ENCODE measurements at regions not wholly inside any gene's neighbourhood (a gene's known extent, or its start where the extent isn't known, plus 50 kb on each side); places are given as distances from the start of the nearest gene placed in this dataset.

- TF ChIP-seq CTCF (IDR thresholded peaks at IDR 0.05; ENCODE audit: borderline replicate concordance, control extremely low read depth, extremely low read depth, insufficient read depth, missing control alignments) = no peak
- DNase-seq (ENCODE audit: low spot score) = no peak
- in situ Hi-C loops (cut with MboI; ENCODE audit: low sequenced_read_pairs, unreplicated experiment) = no loop called here
Observed at GRCh38 chr3:176928582-176928931, 268.7 kb downstream of the TBL1XR1 start.

DNA sequence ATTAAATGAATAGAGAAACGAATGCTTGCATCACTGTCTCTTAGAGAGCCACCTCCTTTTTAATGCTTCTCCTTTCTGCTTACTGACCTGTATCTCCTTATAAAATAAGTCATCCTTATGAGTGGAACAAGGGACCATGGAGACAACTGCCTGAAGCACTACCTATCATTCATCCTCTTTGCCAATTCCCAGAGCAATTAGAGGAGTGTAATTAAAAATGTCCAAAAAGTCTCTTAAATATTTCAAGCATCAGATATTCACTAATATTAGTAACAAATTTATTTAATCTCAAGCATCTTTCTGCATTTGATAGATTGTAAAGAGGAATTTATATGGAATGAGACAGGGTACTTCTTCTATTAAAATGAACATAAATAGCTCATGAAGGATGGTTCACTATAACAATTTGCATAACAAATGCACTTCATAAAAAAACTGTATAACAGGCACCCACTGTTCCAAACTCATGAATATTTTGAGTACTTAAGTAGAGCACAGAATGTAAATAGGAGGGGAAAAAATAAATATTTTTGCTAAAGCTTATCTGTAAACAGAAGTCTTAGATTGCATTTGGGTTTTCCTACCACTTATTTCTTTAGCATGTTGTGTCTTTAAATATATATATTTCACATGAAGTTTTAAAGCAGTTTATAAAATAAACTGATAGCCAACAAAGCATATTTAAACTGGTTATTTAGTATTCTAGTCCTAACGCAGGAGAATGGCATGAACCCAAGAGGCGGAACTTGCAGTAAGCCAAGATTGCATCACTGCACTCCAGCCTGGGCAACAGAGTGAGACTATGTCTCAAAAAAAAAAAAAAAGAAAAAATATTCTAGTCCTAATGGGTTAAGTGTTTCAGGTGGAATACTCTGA lies 269.3 kb downstream of the TBL1XR1 start:
- no peak for DNase-seq (ENCODE audit: low spot score)
- no peak for TF ChIP-seq CTCF (IDR thresholded peaks at IDR 0.05; ENCODE audit: borderline replicate concordance, control extremely low read depth, extremely low read depth, insufficient read depth, missing control alignments)
- in situ Hi-C loops (cut with MboI; ENCODE audit: low sequenced_read_pairs, unreplicated experiment) = no loop called here

DNA sequence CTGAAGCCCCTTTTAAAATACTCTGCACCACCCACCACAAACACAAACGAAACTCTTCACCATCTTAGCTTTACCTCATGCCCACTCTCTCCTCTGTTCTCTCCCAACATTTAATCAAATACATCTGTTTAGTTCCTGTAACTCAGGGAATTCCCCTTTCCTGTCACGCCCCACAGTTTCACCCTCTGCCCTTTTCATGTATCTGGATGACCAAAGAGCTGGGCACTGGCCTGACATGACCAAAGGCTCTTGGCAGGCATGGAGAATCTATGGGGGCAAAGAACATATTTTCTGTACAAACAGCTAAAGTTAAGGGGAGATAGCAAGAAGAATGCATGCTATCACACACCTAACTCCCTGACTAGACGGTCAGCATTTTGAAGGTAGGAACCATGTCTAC lies 270.0 kb downstream of the TBL1XR1 start:
- in situ Hi-C loops (cut with MboI; ENCODE audit: low sequenced_read_pairs, unreplicated experiment) = no loop called here
- DNase-seq (ENCODE audit: low spot score) = no peak
- TF ChIP-seq CTCF (IDR thresholded peaks at IDR 0.05; ENCODE audit: borderline replicate concordance, control extremely low read depth, extremely low read depth, insufficient read depth, missing control alignments) = no peak

DNA sequence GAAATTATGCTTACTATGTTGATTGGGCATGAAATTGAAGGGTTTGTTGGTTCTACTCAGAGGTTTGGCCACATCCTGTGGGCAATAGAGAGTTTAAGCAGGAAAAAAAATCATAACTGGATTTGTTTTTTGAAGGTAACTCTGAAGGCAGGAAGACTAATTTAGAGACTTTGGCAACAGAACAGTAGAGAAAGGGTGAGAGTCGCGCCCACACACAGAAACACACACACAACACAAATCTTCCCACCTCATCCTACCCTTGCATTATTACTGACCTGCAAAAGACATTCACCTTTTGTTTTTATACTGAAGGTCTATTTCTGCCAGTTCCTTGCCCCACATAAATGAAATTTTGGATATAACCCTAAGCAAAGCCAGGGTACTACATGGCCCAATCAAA lies 270.6 kb downstream of the TBL1XR1 start:
- no peak for TF ChIP-seq CTCF (IDR thresholded peaks at IDR 0.05; ENCODE audit: borderline replicate concordance, control extremely low read depth, extremely low read depth, insufficient read depth, missing control alignments)
- DNase-seq (ENCODE audit: low spot score) = no peak
- in situ Hi-C loops (cut with MboI; ENCODE audit: low sequenced_read_pairs, unreplicated experiment) = no loop called here

DNA sequence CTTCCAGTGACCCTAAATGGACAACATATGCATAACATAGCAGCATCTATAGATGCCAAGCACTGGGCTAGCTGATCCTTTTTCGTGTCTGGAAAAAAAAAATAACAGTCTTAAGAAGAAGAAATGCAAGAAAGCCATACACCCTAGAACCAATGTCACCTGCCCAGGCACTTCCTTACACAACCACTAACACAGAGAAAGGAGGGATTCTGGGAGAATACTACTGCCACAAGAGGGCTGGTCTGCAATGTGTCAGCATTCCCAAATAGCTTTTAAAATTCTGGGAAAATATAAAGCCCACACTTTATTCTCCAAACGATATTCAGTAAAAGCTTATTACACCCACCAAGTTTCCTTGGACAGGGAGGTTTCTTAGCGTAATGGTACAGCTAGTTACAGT lies 271.2 kb downstream of the TBL1XR1 start:
- TF ChIP-seq CTCF (IDR thresholded peaks at IDR 0.05; ENCODE audit: borderline replicate concordance, control extremely low read depth, extremely low read depth, insufficient read depth, missing control alignments) = no peak
- DNase-seq (ENCODE audit: low spot score) = no peak
- in situ Hi-C loops (cut with MboI; ENCODE audit: low sequenced_read_pairs, unreplicated experiment) = no loop called here

- in situ Hi-C loops (cut with MboI; ENCODE audit: low sequenced_read_pairs, unreplicated experiment) = no loop called here
- TF ChIP-seq CTCF (IDR thresholded peaks at IDR 0.05; ENCODE audit: borderline replicate concordance, control extremely low read depth, extremely low read depth, insufficient read depth, missing control alignments) = no peak
- DNase-seq (ENCODE audit: low spot score) = no peak
Observed at GRCh38 chr3:176920766-176921160, 276.5 kb downstream of the TBL1XR1 start.

All from GM13976 (cell line).